ENCODE measurements at regions not wholly inside any gene's neighbourhood (a gene's known extent, or its start where the extent isn't known, plus 50 kb on each side); places are given as distances from the start of the nearest gene placed in this dataset.
"Not testable (repeated sequence)": the region's sequence is repeated elsewhere in the genome, so short reads cannot be mapped to it uniquely, and the experiment has no call there.

GRCh38 chr6:82419132-82419581 lies 55.5 kb downstream of the TPBG start:
- no peak for DNase-seq

GRCh38 chr6:82419859-82420258 lies 56.2 kb downstream of the TPBG start:
- DNase-seq = no peak

DNA sequence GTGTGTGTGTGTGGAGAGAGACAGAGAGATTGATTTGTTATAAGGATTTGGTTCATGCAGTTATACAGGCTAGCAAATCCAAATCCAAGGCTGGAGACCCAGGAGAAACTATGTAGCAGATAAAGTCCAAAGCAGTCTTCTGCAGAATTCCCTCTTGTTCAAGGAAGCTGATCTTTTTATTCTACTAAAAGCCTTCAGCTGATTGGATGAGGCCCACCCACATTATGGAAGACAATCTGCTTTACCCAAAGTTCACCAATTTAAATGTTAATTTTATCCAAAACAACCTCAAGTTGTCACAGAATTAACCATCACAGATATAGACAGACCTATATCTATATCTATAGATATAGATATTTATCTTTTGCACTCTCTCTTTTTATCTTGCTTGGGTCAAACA lies 67.0 kb downstream of the TPBG start:
- no peak for DNase-seq

GRCh38 chr6:82436740-82437139 lies 73.1 kb downstream of the TPBG start:
- DNase-seq = no peak

- no peak for DNase-seq
These were observed 74.1 kb downstream of the TPBG start for GRCh38 chr6:82437701-82438100.

DNA sequence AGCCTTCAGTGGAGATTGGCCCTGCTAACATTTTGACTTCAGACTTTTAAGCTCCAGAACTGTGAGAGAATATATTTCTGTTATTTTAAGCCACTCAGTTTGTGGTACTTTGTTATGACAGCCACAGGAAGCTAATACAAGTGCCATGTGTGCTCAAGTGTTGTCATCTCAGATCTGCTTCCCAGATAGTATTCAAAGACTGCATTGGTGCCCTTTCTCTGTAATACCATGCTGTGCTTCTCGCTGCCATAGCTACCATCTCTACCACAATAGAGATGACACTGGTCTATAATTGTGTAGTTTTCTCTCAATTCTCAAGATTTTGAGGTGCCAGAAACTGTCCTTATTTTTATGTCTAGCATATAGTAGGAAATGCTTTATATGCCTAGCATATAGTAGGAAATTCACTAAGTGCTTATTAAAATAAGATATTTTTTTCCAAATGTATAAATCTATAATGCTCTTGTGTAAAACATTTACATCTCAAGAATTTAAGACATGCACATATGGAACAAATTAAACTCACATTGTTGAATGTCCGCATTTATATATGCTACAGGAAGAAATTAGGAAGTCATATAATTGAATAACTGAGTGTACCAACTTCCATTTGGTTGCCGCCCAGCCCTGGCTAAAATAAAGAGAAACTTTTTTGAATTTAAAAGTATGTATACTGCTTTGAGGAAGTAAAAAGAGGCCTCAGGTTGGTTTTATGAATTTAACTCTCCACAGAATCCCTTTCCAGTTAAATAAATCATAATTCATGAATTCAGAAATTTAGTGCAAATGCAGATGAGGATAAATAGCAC lies 77.6 kb downstream of the TPBG start:
- DNase-seq = peak; percentile 35

DNA sequence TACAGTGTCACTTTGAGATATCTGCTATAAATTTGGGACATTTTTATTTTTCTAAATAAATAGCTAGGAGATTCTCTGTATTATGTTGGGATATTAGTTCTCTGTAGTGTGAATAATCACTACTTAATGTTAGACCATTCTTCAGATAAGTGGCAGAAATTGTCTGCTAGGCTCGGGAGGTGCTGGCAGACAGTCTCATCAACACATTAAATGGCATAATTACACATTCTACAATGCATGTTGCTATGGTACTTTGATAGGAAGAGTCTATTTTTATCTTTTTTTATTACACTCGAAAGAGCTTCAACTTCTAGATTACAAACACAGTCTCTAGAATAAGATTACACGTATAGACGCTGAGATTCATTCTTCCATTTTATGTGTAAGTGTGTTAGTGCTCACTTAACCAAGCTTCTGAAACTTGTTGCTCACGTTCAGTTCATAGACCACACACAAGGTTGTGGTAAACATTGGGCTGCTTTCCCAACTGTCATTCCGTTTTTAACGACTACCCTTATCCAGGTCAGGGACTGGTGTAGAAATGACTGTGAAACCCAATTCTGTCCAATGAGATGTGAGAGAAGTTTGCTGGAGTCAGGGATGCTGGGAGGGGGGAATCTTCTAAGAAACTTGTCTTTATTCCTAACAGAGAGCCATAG lies 78.6 kb downstream of the TPBG start:
- no peak for DNase-seq

DNA sequence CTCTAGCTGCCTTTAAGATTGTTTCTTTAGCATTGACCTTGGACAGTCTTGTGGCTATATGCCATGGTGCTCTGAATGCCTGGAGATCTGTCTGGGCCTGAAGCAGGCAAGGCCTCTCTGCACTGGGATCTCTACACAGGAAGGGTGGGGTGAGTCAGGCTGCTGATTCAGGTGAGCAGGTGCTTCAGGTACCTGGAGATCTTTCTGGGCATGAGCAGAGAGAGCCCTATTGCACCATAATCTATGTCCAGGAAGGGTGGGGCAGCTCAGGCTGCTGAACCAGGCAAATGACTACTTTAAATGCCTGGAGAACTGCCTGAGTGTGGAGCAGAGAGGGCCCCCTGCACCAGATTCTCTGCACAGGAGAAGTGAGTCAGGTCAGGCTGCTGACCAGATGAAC lies 94.5 kb downstream of the TPBG start:
- DNase-seq = no peak

GRCh38 chr6:82458705-82459104 lies 95.1 kb downstream of the TPBG start:
- DNase-seq = no peak

DNA sequence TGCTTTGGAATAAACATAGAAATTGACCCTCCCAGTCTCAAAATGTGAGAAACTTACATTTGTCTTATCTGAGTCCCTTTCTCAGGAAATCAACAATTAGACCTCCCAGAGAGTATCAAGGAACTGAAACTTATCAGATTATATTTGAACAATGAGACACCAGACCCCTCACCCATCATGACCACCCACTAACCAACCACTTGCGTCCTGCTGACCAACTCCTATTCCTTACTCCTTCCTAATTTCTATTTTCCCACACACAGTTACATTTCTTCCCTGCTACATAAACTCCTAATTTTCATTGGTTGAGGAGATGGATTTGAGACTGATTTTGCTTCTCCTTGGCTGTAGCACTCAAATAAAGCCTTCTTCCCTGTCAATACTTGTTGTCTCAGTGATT lies 97.9 kb downstream of the TPBG start:
- no peak for DNase-seq

GRCh38 chr6:82467338-82467737 lies 103.7 kb downstream of the TPBG start:
- no peak for DNase-seq

GRCh38 chr6:82470123-82470522 lies 106.5 kb downstream of the TPBG start:
- DNase-seq = not testable (repeated sequence)

DNA sequence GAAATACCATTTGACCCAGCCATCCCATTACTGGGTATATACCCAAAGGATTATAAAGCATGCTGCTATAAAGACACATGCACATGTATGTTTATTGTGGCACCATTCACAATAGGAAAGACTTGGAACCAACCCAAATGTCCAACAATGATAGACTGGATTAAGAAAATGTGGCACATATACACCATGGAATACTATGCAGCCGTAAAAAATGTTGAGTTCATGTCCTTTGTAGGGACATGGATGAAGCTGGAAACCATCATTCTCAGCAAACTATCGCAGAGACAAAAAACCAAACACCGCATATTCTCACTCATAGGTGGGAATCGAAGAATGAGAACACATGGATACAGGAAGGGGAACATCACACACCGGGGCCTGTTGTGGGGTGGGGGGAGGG lies 111.5 kb downstream of the TPBG start:
- DNase-seq = not testable (repeated sequence)

GRCh38 chr6:82484001-82484400 lies 120.4 kb downstream of the TPBG start:
- no peak for DNase-seq

GRCh38 chr6:82484737-82485626 lies 121.4 kb downstream of the TPBG start:
- no peak for DNase-seq

DNA sequence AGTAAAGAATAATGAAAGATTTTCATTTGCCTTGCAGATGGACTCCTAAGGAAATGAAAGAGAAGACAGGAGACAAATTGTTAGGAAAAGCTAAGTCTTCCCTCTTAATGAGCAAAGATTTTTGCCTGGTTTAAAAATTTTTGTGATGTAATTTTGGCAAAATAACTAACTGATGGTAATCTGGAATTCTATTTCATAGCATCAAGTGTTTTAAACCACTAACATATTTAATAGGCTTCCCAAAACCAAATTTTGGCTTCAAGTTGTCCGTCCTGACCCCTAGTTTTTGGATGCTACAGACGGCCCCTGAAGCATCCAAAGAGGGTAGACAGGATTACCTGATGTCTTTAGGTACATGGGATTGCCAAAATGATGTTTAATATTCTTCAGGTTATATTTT lies 124.3 kb downstream of the TPBG start:
- DNase-seq = no peak

- no peak for DNase-seq
These were observed 124.8 kb downstream of the TPBG start for GRCh38 chr6:82488403-82488802.

GRCh38 chr6:82492134-82492533 lies 128.5 kb downstream of the TPBG start:
- DNase-seq = no peak

DNA sequence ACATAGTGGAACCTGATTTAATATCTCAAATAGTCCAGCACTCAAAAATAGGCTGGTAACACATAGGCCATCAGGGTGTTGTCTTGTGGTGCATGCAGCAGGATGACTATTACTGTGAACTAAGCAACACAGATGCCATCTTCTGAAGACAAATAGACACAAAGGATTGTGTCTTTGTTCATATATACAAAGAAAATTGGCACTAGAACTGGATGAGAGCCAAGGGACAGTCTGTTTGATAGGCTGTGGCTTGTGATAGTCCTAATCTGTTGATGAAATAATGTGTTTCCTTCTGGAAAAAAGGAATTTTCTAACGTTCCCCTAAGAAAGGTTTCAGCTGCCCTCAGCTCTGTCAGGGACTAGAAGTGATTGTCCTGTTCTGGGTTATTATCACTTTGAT lies 129.8 kb downstream of the TPBG start:
- DNase-seq = no peak

- DNase-seq = no peak
These were observed 130.8 kb downstream of the TPBG start for GRCh38 chr6:82494367-82494766.

DNA sequence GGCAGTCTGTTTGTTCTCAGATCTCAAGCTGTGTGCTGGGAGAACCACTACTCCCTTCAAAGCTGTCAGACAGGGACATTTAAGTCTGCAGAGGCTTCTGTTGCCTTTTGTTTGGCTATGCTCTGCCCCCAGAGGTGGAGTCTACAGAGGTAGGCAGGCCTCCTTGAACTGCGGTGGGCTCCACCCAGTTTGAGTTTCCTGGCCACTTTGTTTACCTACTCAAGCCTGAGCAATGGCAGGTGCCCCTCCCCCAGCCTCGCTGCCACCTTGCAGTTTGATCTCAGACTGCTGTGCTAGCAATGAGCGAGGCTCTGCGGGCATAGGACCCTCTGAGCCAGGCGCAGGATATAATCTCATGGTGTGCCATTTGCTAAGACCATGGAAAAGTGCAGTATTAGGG lies 138.3 kb downstream of the TPBG start:
- DNase-seq = not testable (repeated sequence)

GRCh38 chr6:82506526-82506925 lies 142.9 kb downstream of the TPBG start:
- DNase-seq = no peak

- no peak for DNase-seq
These were observed 143.5 kb downstream of the TPBG start for GRCh38 chr6:82507112-82507511.
